Hippocampal formation (tissue), 2 donors: ENCODE measurements at regions not wholly inside any gene's neighbourhood (a gene's known extent, or its start where the extent isn't known, plus 50 kb on each side); places are given as distances from the start of the nearest gene placed in this dataset.

Source experiments
- DNase-seq, 2 donors: peaks; one replicate each; lab custom pipeline; 2025; lab: John Stamatoyannopoulos, UW

DNA sequence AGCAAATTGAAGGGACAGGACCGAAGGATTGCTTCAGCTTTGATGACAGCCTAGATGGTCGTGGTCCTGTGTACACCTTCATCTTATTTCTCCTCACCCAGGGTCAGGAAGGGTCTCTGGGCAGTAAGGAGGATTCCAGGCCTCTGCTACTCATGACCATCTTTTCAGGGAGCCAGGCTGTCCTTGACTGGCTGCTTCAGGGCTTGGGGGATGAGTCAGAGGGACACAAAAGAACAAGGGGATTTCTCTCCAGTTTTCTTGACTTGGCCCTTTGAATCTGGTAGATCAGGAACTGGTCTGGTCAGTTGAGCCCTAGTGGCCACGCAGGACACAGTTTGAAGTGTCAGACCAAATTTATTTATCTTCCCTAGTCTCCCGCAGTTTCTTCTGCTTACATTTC is 402.1 kb upstream of the CHD6 start:
- DNase-seq, result no peak

DNA sequence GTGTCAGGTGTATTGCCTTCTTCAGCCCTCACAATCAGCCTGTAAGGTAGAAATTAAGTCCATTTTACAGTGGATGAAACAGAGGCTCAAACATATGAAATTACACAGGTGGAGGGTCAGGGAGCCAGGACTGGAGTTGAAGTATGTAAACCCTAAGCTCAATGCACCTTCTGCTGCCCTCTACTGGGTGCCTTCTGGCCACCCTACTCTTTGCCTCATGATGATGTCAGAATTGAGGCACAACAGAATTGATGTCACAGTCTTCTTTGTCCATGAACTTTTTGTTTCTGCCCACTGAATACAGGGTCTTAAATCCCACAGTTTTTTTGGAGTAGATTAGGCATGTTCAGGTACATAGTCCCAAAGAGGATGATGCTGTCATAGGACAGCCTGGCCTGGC is 400.8 kb upstream of the CHD6 start:
- no peak for DNase-seq

DNA sequence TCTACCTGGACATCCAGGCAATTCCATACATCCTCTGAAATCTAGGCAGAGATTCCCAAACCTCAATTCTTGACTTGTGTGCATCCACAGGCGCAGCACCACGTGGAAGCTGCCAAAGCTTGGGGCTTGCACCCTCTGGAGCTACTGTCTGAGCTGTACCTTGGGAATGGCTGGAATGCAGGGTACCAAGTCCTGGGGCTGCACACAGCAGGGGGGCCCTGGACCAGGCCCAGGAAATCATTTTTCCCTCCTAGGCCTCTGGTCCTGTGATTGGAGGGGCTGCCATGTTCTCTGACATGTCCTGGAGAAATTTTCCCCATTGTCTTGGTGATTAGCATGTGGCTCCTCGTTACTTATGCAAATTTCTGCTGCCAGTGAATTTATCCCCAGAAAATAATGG is 391.9 kb upstream of the CHD6 start:
- no peak for DNase-seq

DNA sequence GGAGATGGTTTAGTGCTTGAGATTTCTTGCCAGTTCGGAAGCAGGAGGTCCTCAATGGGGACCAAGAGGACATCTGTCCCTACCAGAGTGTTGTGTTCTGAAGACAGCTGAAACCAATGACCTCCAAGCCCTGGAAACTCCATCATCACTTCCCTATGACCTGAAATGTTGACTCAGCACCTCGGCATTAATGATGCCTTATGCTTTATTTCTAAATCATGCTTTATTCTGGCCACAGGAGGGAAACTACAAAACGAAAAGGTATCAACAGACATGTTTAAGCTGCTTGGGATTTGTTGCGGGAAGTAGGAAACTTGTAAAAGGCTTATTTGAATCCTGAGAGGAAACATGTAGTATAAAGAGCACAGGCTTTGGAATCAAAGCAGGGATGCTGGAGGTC is 389.1 kb upstream of the CHD6 start:
- no peak for DNase-seq

DNA sequence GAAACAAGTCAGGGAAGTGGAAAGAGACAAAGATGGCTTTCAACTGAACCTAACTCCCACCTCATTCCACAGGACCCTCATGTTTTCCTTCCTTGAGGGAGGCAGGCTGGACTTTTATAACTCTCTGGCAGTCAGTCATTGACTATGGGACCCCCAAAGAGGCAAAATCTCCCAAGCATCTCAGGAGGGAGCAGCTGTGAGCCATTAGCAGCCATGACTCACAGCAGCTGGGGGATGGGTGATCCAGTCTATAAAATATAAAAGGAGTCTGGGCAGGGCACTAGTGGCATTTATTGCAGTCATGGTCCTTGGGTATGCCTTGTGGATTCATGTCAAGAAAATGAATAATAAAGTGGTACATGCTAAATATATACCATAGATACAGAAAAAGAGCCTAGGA is 387.0 kb upstream of the CHD6 start:
- no peak for DNase-seq

- DNase-seq, result no peak
Measured at GRCh38 chr20:42003380-42003779, 385.2 kb upstream of the CHD6 start.

DNA sequence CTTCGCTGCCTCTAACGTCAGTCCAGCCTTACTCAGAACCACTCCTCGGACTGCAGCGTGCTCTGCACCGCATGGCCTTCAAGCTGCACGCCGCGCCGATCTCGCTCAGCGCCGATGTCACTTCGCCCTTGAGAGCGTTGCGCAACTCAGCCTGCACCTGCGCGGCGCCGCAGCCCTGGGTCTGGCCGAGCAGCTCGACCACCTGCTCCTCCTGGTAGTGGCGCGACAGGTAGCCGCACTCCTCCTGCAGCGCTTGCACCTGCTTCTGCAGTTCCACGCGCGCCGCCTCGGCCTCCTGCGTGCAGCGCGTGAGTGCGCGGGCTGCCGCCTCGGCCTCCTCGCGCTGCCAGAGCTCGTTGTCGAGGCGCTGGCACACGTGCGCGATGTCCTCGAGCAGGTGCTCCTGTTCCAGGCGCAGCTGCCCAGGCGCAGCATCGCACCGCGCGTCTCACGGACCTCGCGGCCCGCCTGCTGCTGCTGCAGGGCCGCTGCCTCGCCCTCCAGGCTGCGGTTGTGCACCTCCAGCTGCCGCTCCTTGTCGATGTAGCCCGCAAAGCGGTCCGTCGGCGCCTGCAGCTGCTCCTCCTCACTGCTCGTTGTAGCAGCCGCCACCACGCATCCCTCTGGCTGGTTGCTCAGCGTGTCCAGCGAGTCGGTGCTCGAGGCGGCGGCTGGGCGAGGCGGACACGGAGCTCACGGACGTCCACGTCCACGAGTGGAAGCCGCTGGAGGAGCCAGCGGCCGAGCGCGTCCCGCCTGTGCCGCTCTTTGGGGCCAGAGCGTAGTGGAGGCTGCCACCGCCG is 380.6 kb upstream of the CHD6 start:
- no peak for DNase-seq

DNA sequence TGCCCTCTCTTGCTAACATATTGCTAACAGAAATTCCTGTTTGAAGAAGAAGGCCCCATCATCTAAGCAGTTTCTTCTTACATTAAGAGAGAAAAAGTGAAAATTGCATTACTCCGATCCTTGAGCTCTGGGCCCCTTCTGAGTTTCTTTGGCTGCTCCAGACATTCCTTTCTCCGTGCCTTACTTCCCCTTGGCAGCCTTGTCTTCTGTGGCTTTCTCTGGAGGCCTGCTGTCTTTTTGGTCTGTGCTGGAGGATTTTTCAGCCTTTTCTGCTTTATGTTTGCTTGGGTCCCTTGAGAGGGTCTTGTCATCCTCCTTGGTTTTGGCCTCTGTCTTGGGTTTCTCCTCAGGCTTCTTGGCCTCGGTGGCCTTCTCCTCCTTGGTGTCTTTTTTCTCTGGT is 378.8 kb upstream of the CHD6 start:
- no peak for DNase-seq

- no peak for DNase-seq
Measured at GRCh38 chr20:41992481-41992880, 374.3 kb upstream of the CHD6 start.

DNA sequence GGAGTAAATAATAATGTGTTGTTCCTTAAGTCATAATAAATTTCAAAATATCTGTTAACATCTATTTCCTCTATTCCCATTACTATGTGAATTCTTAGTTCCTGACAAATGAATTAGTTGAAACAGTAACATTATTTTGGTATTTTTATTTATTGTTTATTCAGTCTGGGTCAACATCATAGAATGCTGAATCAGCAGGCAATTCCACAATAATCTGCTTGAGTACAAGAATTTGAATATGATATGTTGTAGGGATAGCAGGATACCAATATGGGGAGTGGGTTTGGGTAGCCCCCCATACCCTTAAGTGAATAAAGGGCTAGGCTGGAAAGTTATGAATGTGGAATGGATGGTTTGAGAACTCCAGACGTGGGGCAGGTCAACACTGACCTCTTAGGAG is 373.2 kb upstream of the CHD6 start:
- DNase-seq, result no peak

DNA sequence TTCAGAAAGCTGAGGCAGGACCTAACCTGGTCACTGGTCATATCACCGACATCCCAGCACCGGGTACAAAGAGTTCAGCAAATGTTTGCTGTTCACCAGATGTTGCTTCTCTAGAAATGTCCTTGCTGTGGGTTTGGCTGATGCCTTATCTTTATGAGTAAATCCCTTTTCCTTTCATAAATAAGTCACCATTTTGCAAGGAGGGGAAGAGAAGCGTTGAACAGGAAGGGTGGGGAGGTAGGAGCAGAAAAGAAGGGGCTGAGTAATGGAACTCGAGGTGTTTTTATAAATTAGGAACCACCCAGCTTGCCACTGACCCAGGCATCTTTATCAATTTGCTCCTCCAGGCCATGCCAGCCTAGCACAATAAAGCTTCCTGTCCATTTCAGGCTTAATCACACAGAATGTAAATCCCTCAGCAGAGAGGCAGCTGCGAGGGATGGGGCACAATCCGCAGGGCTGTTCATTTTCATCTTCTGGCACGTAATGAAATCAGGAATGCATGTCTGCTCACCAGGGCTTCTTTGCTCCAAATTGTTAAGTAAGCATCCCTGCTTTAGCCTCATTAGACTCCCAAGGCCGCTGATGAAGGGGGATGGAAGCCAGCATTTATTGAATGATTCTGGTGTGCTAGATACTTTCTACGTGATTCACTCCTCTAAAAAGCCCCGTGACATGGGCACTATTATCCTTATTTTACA is 371.9 kb upstream of the CHD6 start:
- no peak for DNase-seq

GRCh38 chr20:41989039-41989679 is 371.0 kb upstream of the CHD6 start:
- DNase-seq, result no peak

- DNase-seq, result no peak
Measured at GRCh38 chr20:41984031-41984430, 365.9 kb upstream of the CHD6 start.

DNA sequence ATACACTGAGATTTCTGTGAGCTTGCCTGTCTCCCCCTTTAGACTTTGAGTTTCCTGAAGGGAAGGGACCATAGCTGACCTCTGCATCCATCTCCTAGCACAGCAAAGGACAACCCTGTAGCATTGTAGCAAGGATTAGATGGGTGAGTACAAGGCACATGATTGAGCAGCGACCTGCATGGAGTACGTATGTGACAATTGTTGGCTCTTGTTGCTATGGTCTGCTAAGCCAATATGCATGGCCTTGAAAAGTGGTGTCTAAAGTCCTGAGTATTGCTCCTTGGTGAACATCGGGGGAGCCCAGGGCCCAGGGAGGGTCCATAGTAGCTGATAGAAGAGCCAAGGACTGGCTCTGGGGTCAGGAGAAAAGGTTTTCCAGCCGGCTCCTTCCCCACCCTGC is 365.0 kb upstream of the CHD6 start:
- DNase-seq, result no peak

DNA sequence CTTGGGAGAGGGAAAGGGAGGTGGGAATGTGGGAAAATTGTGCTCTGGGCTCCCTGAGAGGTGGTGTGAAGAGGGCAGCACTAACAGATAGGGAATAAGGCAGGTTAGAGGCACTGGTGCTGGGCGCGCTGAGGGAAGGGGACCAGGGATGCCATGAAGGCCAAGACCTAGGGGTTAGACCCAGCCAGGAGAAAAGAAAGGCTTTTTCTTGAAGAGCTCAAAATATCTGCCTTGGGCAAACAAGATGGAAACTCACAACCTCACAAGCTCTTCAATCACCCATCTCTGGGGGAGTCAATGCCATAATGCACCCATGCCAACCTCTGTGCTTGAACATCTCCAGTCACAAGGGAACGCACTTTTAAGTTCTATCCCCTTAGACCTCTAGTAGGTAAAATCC is 363.6 kb upstream of the CHD6 start:
- DNase-seq, result no peak

GRCh38 chr20:41978875-41979274 is 360.7 kb upstream of the CHD6 start:
- no peak for DNase-seq

GRCh38 chr20:41978246-41978790 is 360.1 kb upstream of the CHD6 start:
- DNase-seq, result no peak

GRCh38 chr20:41969656-41970055 is 351.5 kb upstream of the CHD6 start:
- no peak for DNase-seq

DNA sequence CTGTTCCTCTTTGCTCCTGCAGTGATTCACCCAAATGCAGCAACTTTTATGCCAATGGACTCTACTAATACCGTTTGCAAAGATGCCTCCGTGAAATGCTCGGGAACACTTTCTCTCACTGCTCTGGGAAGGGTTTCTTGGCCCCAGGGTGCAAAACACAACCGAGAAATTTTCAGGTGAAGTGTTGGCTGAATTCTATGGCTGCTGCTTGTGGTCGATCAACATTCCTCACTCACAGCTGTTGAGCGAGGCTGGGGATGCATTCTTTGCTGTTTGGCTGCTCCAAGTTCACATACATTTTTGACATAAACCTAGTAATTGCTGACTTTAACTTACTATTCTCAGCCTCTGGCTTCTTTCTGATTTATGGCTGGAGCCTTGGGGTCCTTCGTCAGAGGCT is 342.0 kb upstream of the CHD6 start:
- DNase-seq, result no peak

- no peak for DNase-seq
Measured at GRCh38 chr20:41958391-41958790, 340.2 kb upstream of the CHD6 start.

DNA sequence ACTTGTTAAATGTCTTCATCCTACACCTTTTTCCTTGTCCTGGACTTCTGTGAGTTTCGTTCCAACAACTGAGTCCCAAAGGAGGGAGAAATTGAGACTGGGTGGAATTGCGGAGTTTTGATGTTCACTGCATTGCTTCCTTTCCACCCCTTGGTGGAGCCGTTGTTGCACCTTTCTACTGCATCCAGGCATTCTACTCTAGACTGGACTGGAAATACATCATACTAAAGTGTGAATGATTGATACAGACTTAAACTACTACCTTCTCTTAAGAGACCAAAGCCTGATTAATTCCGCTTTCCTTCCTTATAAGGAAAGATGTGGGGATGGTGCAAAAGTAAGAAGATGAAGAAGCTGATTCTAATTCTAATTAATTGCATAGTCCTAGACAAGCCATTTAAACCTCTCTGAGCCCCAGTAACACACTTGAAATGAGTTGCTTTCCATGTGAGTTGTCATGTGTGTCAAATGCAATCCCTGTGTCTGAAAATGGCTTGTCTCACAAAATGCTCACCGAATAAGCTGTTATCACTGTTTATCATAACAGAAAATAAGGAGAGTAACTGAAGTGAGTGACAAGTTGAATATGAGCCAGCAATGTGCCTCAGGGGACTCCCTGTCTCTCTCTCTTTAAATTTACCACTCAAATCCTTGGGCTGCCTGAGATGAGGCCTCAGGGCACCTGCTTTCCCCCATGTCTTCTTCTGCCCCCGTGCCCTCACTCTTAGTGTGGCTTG is 338.3 kb upstream of the CHD6 start:
- no peak for DNase-seq

DNA sequence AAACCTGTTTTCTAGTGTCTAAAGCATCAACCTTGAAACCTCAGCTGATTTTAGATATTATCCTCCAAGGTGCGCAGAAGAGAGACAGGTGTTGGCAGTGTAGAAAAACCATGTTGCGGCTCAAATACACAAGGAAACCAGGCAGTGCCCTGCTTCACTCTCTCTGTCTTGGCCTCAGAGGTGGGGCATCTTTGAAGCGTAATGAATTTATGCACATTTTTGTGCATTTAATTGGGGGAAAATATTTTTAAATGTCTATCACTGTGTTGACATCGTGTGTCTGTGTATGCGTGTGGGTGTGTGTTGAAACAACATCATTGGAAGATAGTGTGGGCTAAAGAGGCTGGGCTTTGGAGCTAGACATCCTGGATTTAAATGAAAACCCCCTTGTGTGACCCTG is 334.0 kb upstream of the CHD6 start:
- DNase-seq, result no peak
